Panc1 (cell line): ENCODE measurements at regions not wholly inside any gene's neighbourhood (a gene's known extent, or its start where the extent isn't known, plus 50 kb on each side); places are given as distances from the start of the nearest gene placed in this dataset.
"Not testable (repeated sequence)": the region's sequence is repeated elsewhere in the genome, so short reads cannot be mapped to it uniquely, and the experiment has no call there.

Source experiments
- POLR2AphosphoS5 ChIP-seq: IDR thresholded peaks from 2 replicates; pipeline ENCODE4 v1.6.1; 2012; ENCODE audit warnings: mild to moderate bottlenecking, low read depth, low read length, moderate library complexity
- SIN3A ChIP-seq: IDR thresholded peaks from 2 replicates; pipeline ENCODE4 v1.6.1; 2012; ENCODE audit warnings: low read depth, mild to moderate bottlenecking, low read length, moderate library complexity, borderline replicate concordance; ENCODE audit not compliant: insufficient read depth
- TCF7L2 ChIP-seq: IDR thresholded peaks from 2 replicates; pipeline ENCODE4 v1.6.1; 2011; ENCODE audit warnings: mild to moderate bottlenecking, low read depth, low read length, inconsistent platforms
- TF ChIP-seq, protein P1 (sequence below): fragments of 450-650 bp; IDR thresholded peaks from 2 replicates; pipeline ENCODE4 v1.5.1; 2017; ENCODE audit warnings: mild to moderate bottlenecking

DNA sequence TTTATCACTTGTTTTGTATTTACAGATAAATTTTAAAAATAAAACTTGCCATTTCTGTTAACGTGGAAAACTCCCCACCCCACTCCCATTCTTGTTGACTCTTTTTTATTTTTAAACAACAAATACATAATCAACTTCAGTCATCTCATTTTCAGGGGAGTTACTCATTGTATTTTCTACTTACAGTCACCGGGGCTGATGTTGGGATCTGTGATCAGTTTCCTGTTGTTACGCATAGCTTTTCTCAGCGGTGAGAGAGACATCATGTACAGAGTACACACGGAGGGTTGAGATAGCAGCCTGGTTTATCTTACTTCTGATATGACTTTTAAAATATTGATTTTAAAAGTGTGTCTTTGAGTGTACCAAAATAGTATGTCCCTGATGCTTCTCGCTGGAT, 248.0 kb upstream of the PLGLB2 start:
- TF ChIP-seq, protein P1, sequence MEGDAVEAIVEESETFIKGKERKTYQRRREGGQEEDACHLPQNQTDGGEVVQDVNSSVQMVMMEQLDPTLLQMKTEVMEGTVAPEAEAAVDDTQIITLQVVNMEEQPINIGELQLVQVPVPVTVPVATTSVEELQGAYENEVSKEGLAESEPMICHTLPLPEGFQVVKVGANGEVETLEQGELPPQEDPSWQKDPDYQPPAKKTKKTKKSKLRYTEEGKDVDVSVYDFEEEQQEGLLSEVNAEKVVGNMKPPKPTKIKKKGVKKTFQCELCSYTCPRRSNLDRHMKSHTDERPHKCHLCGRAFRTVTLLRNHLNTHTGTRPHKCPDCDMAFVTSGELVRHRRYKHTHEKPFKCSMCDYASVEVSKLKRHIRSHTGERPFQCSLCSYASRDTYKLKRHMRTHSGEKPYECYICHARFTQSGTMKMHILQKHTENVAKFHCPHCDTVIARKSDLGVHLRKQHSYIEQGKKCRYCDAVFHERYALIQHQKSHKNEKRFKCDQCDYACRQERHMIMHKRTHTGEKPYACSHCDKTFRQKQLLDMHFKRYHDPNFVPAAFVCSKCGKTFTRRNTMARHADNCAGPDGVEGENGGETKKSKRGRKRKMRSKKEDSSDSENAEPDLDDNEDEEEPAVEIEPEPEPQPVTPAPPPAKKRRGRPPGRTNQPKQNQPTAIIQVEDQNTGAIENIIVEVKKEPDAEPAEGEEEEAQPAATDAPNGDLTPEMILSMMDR = not testable (repeated sequence)
- not testable (repeated sequence) for TF ChIP-seq SIN3A, POLR2AphosphoS5, TCF7L2
